ENCODE measurements at regions not wholly inside any gene's neighbourhood (a gene's known extent, or its start where the extent isn't known, plus 50 kb on each side); places are given as distances from the start of the nearest gene placed in this dataset.

GRCh38 chr1:57916041-57916440 lies 492.2 kb upstream of the DAB1 start:
- TF ChIP-seq POLR2A (IDR thresholded peaks at IDR 0.05), result no peak
- TF ChIP-seq CTCF (IDR thresholded peaks at IDR 0.05), result no peak
- no peaks in the 10 kb centered on the region for H3K36me3 ChIP-seq (replicated peaks in 1 of 2; ENCODE audit: insufficient read depth in 1 of 2, low read depth in 2 of 2)
- no peaks in the 10 kb centered on the region for H3K4me1 ChIP-seq
- intact Hi-C loops (cut with DNase I), result no loop called here
- ATAC-seq (no peak), DNase-seq (no peak)
- no peak overlapping the region for H3K4me3 ChIP-seq
- no peaks in the 10 kb centered on the region for H3K27me3 ChIP-seq
- peaks cover 0 to 5% (median 0%) of the 10 kb centered on the region in 3 donors for H3K9me3 ChIP-seq
- 76 to 82% methylated on average over 6 of the region's 6 CpGs for WGBS, 2 donors
- H3K27ac ChIP-seq, result no peak overlapping the region

GRCh38 chr1:57911427-57911826 lies 487.6 kb upstream of the DAB1 start:
- intact Hi-C loops (cut with DNase I), result no loop called here
- H3K9me3 ChIP-seq, result no peaks in the 10 kb centered on the region
- no peaks in the 10 kb centered on the region for H3K4me1 ChIP-seq
- no peak overlapping the region for H3K27ac ChIP-seq
- H3K4me3 ChIP-seq, result no peak overlapping the region
- TF ChIP-seq POLR2A (IDR thresholded peaks at IDR 0.05), result no peak
- no peak for TF ChIP-seq CTCF (IDR thresholded peaks at IDR 0.05)
- 68 to 74% methylated on average over 4 of the region's 4 CpGs for WGBS, 2 donors
- no peaks in the 10 kb centered on the region for H3K36me3 ChIP-seq (replicated peaks in 1 of 2; ENCODE audit: insufficient read depth in 1 of 2, low read depth in 2 of 2)
- ATAC-seq (no peak), DNase-seq (no peak)
- no peaks in the 10 kb centered on the region for H3K27me3 ChIP-seq

- TF ChIP-seq POLR2A (IDR thresholded peaks at IDR 0.05), result no peak
- TF ChIP-seq CTCF (IDR thresholded peaks at IDR 0.05), result no peak
- DNase-seq (no peak), ATAC-seq (no peak)
- H3K4me1 ChIP-seq, result no peaks in the 10 kb centered on the region
- no peaks in the 10 kb centered on the region for H3K9me3 ChIP-seq
- intact Hi-C loops (cut with DNase I), result no loop called here
- H3K27me3 ChIP-seq, result no peaks in the 10 kb centered on the region
- no peak overlapping the region for H3K27ac ChIP-seq
- WGBS, 2 donors, result 71 to 75% methylated on average over 2 of the region's 2 CpGs
- H3K36me3 ChIP-seq (replicated peaks in 1 of 2; ENCODE audit: insufficient read depth in 1 of 2, low read depth in 2 of 2), result no peaks in the 10 kb centered on the region
- no peak overlapping the region for H3K4me3 ChIP-seq
Observed at GRCh38 chr1:57910782-57911181, 486.9 kb upstream of the DAB1 start.

GRCh38 chr1:57910305-57910704 lies 486.4 kb upstream of the DAB1 start:
- intact Hi-C loops (cut with DNase I), result no loop called here
- TF ChIP-seq POLR2A (IDR thresholded peaks at IDR 0.05), result no peak
- no peak for TF ChIP-seq CTCF (IDR thresholded peaks at IDR 0.05)
- Histone ChIP-seq H3K36me3 (replicated peaks in 1 of 2; ENCODE audit: insufficient read depth in 1 of 2, low read depth in 2 of 2) (no peaks in the 10 kb centered on the region), H3K9me3 (no peaks in the 10 kb centered on the region), H3K27me3 (no peaks in the 10 kb centered on the region), H3K4me1 (no peaks in the 10 kb centered on the region), H3K27ac (no peak overlapping the region), H3K4me3 (no peak overlapping the region)
- WGBS, 2 donors, result 70% methylated on average over 7 of the region's 7 CpGs
- ATAC-seq, result no peak
- DNase-seq, result no peak

GRCh38 chr1:57908147-57908890 lies 484.5 kb upstream of the DAB1 start:
- 50 to 71% methylated on average over 6 of the region's 6 CpGs for WGBS, 2 donors

More at GRCh38 chr1:57908147-57908890, 484.5 kb upstream of the DAB1 start:
- H3K4me1 ChIP-seq, result no peaks in the 10 kb centered on the region
- H3K27ac ChIP-seq, result no peak overlapping the region
- DNase-seq (no peak), ATAC-seq (no peak)
- no peak overlapping the region for H3K4me3 ChIP-seq
- H3K9me3 ChIP-seq, result no peaks in the 10 kb centered on the region
- TF ChIP-seq POLR2A (IDR thresholded peaks at IDR 0.05) (no peak), CTCF (IDR thresholded peaks at IDR 0.05) (no peak)
- H3K27me3 ChIP-seq, result no peaks in the 10 kb centered on the region
- intact Hi-C loops (cut with DNase I), result no loop called here
- H3K36me3 ChIP-seq (replicated peaks in 1 of 2; ENCODE audit: insufficient read depth in 1 of 2, low read depth in 2 of 2), result no peaks in the 10 kb centered on the region

Measured in body of pancreas (tissue), 4 donors.